CD4-positive, alpha-beta T cell (primary cell): ENCODE measurements at regions not wholly inside any gene's neighbourhood (a gene's known extent, or its start where the extent isn't known, plus 50 kb on each side); places are given as distances from the start of the nearest gene placed in this dataset.

ENCODE experiments used
- ATAC-seq: fragments of 200-7000 bp; cut with Tn5 transposase; one replicate; pipeline ENCODE4 v1.10.0; 2022; ENCODE audit warnings: mild to moderate bottlenecking; ENCODE audit not compliant: poor library complexity
- CTCF ChIA-PET: fragments of 350-600 bp; sonication (Branson Sonifier 250); formaldehyde crosslinking; loops from one replicate; lab custom pipeline; 2021; ENCODE audit warnings: antibody characterized with exemption, inconsistent platforms; lab: Charles Lee
- POLR2A ChIA-PET: fragments of 350-600 bp; sonication (Branson Sonifier 250); formaldehyde crosslinking; loops from one replicate; lab custom pipeline; 2021; ENCODE audit warnings: antibody characterized with exemption, inconsistent platforms; lab: Charles Lee
- DNase-seq, 14 experiments: peaks; one replicate each; pipeline ENCODE4 v3.0.0-alpha.2; 2013 to 2020; ENCODE audit warnings: mixed read lengths in 2 of 14
- H3K27ac ChIP-seq, 2 donors: one replicate each; pipeline versions ENCODE4 v1.5.1 to v1.7.0; 2013; ENCODE audit warnings: low read length in 2 of 2, low read depth in 1 of 2, mild to moderate bottlenecking in 1 of 2
- H3K27me3 ChIP-seq, 2 experiments: 1 replicate in 1 of 2; 2 replicates in 1 of 2; pipeline versions ENCODE4 v1.6.1 to v1.7.0; 2013; ENCODE audit warnings: low read length in 2 of 2, control low read depth in 1 of 2, mild to moderate bottlenecking in 1 of 2, moderate library complexity in 1 of 2; ENCODE audit not compliant: insufficient read depth in 2 of 2, control insufficient read depth in 1 of 2
- H3K36me3 ChIP-seq: one replicate; pipeline ENCODE4 v1.6.1; 2013; ENCODE audit warnings: low read length, control low read depth; ENCODE audit not compliant: insufficient read depth
- H3K4me1 ChIP-seq: one replicate; pipeline ENCODE4 v1.6.1; 2013; ENCODE audit warnings: low read length, control low read depth; ENCODE audit not compliant: insufficient read depth
- H3K4me3 ChIP-seq: one replicate; pipeline ENCODE4 v1.5.1; 2013; ENCODE audit warnings: mild to moderate bottlenecking, low read length, moderate library complexity
- H3K9me3 ChIP-seq, 2 experiments: 1 replicate in 1 of 2; 2 replicates in 1 of 2; pipeline versions ENCODE4 v1.6.1 to v1.7.0; 2013; ENCODE audit warnings: low read length in 2 of 2, mild to moderate bottlenecking in 2 of 2, control low read depth in 1 of 2, moderate library complexity in 1 of 2; ENCODE audit not compliant: control insufficient read depth in 1 of 2, insufficient read depth in 1 of 2
- H3K27ac Mint-ChIP-seq: one replicate; pipeline ENCODE4 v1.8.0; 2020; ENCODE audit warnings: mixed read lengths
- H3K27me3 Mint-ChIP-seq: one replicate; pipeline ENCODE4 v1.8.0; 2021; ENCODE audit warnings: mixed read lengths
- H3K36me3 Mint-ChIP-seq: one replicate; pipeline ENCODE4 v1.8.0; 2021; ENCODE audit warnings: low read depth, mixed read lengths
- H3K4me1 Mint-ChIP-seq: one replicate; pipeline ENCODE4 v1.8.0; 2021; ENCODE audit warnings: low read depth, mixed read lengths
- H3K4me3 Mint-ChIP-seq: one replicate; pipeline ENCODE4 v1.8.0; 2020; ENCODE audit warnings: mild to moderate bottlenecking, mixed read lengths
- H3K9me3 Mint-ChIP-seq: one replicate; pipeline ENCODE4 v1.8.0; 2020; ENCODE audit warnings: mixed read lengths
- CTCF ChIP-seq: fragments of 200-600 bp; IDR thresholded peaks from one replicate; pipeline ENCODE4 v1.8.0; 2022; ENCODE audit warnings: antibody characterized with exemption, mild to moderate bottlenecking
- intact Hi-C, 2 experiments: fragments of 100-400 bp; cut with DNase I in 1 of 2; cut with micrococcal nuclease in 1 of 2; formaldehyde crosslinking; loops; one replicate each; pipeline versions ENCODE4 v1.15.1 to v1.9.0; 2023 to 2025; cut with DNase I, micrococcal nuclease

- Mint-ChIP-seq H3K27me3 (no peaks in the 10 kb centered on the region), H3K4me1 (no peaks in the 10 kb centered on the region), H3K9me3 (peaks cover 7% of the 10 kb centered on the region), H3K4me3 (no peak overlapping the region), H3K27ac (no peak overlapping the region), H3K36me3 (no peaks in the 10 kb centered on the region)
- Histone ChIP-seq H3K9me3 (peaks cover 0 to 3% of the 10 kb centered on the region in 2 experiments), H3K4me1 (no peaks in the 10 kb centered on the region), H3K27ac (no peak overlapping the region), H3K4me3 (no peak overlapping the region), H3K36me3 (no peaks in the 10 kb centered on the region), H3K27me3 (no peaks in the 10 kb centered on the region)
- intact Hi-C loops, result no loop called here
- DNase-seq (no peak), ATAC-seq (no peak)
- POLR2A ChIA-PET, result no interaction called here
- CTCF ChIA-PET, result no interaction called here
- TF ChIP-seq CTCF, result no peak
These were observed 767.2 kb upstream of the ADGRL3 start for GRCh38 chr4:60432911-60433310.

GRCh38 chr4:60443068-60443467 lies 757.1 kb upstream of the ADGRL3 start:
- H3K36me3 Mint-ChIP-seq, result no peaks in the 10 kb centered on the region
- no peak overlapping the region for H3K4me3 ChIP-seq
- CTCF ChIA-PET, result no interaction called here

GRCh38 chr4:60443796-60444195 lies 756.3 kb upstream of the ADGRL3 start:
- no peak for TF ChIP-seq CTCF
- no peaks in the 10 kb centered on the region for H3K36me3 Mint-ChIP-seq
- peaks cover 0 to 18% of the 10 kb centered on the region in 2 experiments for H3K9me3 ChIP-seq
- no peak overlapping the region for H3K27ac Mint-ChIP-seq
- peaks cover 21% of the 10 kb centered on the region for H3K9me3 Mint-ChIP-seq
- H3K4me1 Mint-ChIP-seq, result no peaks in the 10 kb centered on the region
- DNase-seq (no peak), ATAC-seq (no peak)
- H3K4me3 Mint-ChIP-seq, result no peak overlapping the region
- POLR2A ChIA-PET, result no interaction called here
- intact Hi-C loops, result no loop called here
- no peaks in the 10 kb centered on the region for H3K4me1 ChIP-seq
- no peak overlapping the region for H3K27ac ChIP-seq
- H3K27me3 Mint-ChIP-seq, result no peaks in the 10 kb centered on the region
- no peak overlapping the region for H3K4me3 ChIP-seq
- H3K27me3 ChIP-seq, result no peaks in the 10 kb centered on the region
- CTCF ChIA-PET, result no interaction called here
- H3K36me3 ChIP-seq, result no peaks in the 10 kb centered on the region

More at GRCh38 chr4:60443068-60443467, 757.1 kb upstream of the ADGRL3 start:
- Histone ChIP-seq H3K27ac (no peak overlapping the region), H3K4me1 (no peaks in the 10 kb centered on the region), H3K9me3 (peaks cover 0 to 18% of the 10 kb centered on the region in 2 experiments), H3K27me3 (no peaks in the 10 kb centered on the region), H3K36me3 (no peaks in the 10 kb centered on the region)
- no peak for DNase-seq
- Mint-ChIP-seq H3K27ac (no peak overlapping the region), H3K9me3 (peaks cover 21% of the 10 kb centered on the region), H3K4me1 (no peaks in the 10 kb centered on the region), H3K27me3 (no peaks in the 10 kb centered on the region), H3K4me3 (no peak overlapping the region)
- intact Hi-C loops, result no loop called here
- ATAC-seq, result no peak
- POLR2A ChIA-PET, result no interaction called here
- no peak for TF ChIP-seq CTCF
